Thyroid gland (tissue), 4 donors: ENCODE measurements at regions not wholly inside any gene's neighbourhood (a gene's known extent, or its start where the extent isn't known, plus 50 kb on each side); places are given as distances from the start of the nearest gene placed in this dataset.

Experiments
- DNase-seq, 2 donors: peaks; one replicate each; pipeline ENCODE4 v3.0.0-alpha.2; 2019
- H3K27ac ChIP-seq, 3 donors: fragments of 200-600 bp; sonication (generic); 1 replicate in 2 of 3; 2 replicates in 1 of 3; pipeline ENCODE4 v1.5.1; 2016 to 2019; ENCODE audit warnings: mild to moderate bottlenecking in 1 of 3, moderate library complexity in 1 of 3
- H3K27me3 ChIP-seq: fragments of 200-600 bp; sonication (generic); one replicate; pipeline ENCODE4 v1.5.1; 2019
- H3K36me3 ChIP-seq, 2 donors: fragments of 200-600 bp; sonication (generic); one replicate each; pipeline ENCODE4 v1.5.1; 2016 to 2019
- H3K4me1 ChIP-seq, 2 donors: fragments of 200-600 bp; sonication (generic); one replicate each; pipeline ENCODE4 v1.5.1; 2017 to 2019
- H3K4me3 ChIP-seq, 3 donors: fragments of 200-600 bp; sonication (generic); replicated peaks in 1 of 3; 1 replicate in 2 of 3; 2 replicates in 1 of 3; pipeline ENCODE4 v1.5.1; 2016; ENCODE audit warnings: mild to moderate bottlenecking in 1 of 3
- H3K9me3 ChIP-seq: fragments of 200-600 bp; sonication (generic); one replicate; pipeline ENCODE4 v1.5.1; 2017
- POLR2A ChIP-seq, 2 donors: fragments of 450-650 bp; IDR thresholded peaks; one replicate each; pipeline ENCODE4 v1.6.1; 2017; ENCODE audit warnings: antibody characterized with exemption in 2 of 2, mild to moderate bottlenecking in 2 of 2, moderate library complexity in 1 of 2
- WGBS, 2 donors: methylation state at CpG; one replicate each; pipeline ENCODE4 v1.1.5; 2017; 5-methylcytosine and 5-hydroxymethylcytosine counted together
- intact Hi-C: fragments of 100-400 bp; cut with DNase I; formaldehyde crosslinking; loops from one replicate; pipeline ENCODE4 v1.15.1; 2023
- TF ChIP-seq, protein P1 (sequence below), 6 experiments: fragments of 200-600 bp in 3 of 6; fragments of 450-650 bp in 3 of 6; sonication (generic) in 3 of 6; IDR thresholded peaks; one replicate each; pipeline ENCODE4 v1.5.1; 2016 to 2019; ENCODE audit warnings: antibody characterized with exemption in 6 of 6, mild to moderate bottlenecking in 2 of 6, inconsistent platforms in 1 of 6, moderate library complexity in 1 of 6

DNA sequence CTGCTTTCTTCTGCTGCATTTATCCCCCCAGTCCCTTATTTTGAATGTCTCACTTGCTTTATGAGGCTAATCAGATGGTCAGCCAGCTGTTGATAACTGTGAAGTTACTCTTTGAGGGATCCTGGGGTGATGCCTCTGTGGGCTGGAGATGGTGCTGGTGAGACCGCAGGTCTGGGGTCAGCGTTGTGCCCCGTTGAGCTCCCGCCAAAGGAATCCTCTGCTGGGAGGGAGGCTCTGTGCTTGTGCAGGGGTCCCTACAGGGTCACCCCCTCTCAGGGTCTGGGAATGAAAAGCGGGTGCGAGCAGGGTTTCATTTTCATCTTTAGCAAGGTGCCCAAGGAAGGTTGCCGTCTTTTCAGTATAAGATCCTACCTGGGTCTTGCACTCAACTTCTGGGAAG lies 161.2 kb upstream of the RTL1 start:
- WGBS, 2 donors: 94 to 99% methylated on average over 7 of the region's 7 CpGs
- no peaks in the 10 kb centered on the region for H3K4me1 ChIP-seq
- no peaks in the 10 kb centered on the region for H3K36me3 ChIP-seq
- no peaks in the 10 kb centered on the region for H3K9me3 ChIP-seq
- H3K27me3 ChIP-seq: no peaks in the 10 kb centered on the region
- H3K4me3 ChIP-seq: no peak overlapping the region
- no peak for DNase-seq
- TF ChIP-seq POLR2A (IDR thresholded peaks at IDR 0.05): no peak
- TF ChIP-seq, protein P1, sequence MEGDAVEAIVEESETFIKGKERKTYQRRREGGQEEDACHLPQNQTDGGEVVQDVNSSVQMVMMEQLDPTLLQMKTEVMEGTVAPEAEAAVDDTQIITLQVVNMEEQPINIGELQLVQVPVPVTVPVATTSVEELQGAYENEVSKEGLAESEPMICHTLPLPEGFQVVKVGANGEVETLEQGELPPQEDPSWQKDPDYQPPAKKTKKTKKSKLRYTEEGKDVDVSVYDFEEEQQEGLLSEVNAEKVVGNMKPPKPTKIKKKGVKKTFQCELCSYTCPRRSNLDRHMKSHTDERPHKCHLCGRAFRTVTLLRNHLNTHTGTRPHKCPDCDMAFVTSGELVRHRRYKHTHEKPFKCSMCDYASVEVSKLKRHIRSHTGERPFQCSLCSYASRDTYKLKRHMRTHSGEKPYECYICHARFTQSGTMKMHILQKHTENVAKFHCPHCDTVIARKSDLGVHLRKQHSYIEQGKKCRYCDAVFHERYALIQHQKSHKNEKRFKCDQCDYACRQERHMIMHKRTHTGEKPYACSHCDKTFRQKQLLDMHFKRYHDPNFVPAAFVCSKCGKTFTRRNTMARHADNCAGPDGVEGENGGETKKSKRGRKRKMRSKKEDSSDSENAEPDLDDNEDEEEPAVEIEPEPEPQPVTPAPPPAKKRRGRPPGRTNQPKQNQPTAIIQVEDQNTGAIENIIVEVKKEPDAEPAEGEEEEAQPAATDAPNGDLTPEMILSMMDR (IDR thresholded peaks at IDR 0.05): no peak
- intact Hi-C loops: no loop called here
- H3K27ac ChIP-seq: no peak overlapping the region

DNA sequence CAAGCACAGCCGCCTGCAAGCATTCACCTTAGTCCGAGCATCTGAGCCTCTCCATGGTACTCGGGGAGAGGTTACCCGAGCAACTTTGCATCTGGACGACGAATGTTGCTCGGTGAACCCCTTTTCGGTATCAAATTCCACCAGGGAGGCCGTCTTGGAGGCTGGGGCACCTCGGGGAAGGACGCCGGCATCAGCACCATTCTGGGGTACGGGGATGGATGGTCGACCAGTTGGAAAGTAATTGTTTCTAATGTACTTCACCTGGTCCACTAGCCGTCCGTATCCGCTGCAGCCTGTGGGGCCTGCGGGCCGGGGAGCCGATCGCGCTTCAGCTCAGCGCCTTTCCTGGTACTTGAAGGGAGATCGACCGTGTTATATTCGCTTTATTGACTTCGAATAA lies 161.7 kb upstream of the RTL1 start:
- H3K36me3 ChIP-seq: no peaks in the 10 kb centered on the region
- H3K27ac ChIP-seq: no peak overlapping the region
- TF ChIP-seq, protein P1 (IDR thresholded peaks at IDR 0.05): no peak
- no peak for TF ChIP-seq POLR2A (IDR thresholded peaks at IDR 0.05)
- intact Hi-C loops: no loop called here
- no peaks in the 10 kb centered on the region for H3K4me1 ChIP-seq
- H3K9me3 ChIP-seq: no peaks in the 10 kb centered on the region
- DNase-seq: no peak
- no peak overlapping the region for H3K4me3 ChIP-seq
- no peaks in the 10 kb centered on the region for H3K27me3 ChIP-seq
- 93 to 95% methylated on average over 25 to 27 of the region's 27 CpGs for WGBS, 2 donors

DNA sequence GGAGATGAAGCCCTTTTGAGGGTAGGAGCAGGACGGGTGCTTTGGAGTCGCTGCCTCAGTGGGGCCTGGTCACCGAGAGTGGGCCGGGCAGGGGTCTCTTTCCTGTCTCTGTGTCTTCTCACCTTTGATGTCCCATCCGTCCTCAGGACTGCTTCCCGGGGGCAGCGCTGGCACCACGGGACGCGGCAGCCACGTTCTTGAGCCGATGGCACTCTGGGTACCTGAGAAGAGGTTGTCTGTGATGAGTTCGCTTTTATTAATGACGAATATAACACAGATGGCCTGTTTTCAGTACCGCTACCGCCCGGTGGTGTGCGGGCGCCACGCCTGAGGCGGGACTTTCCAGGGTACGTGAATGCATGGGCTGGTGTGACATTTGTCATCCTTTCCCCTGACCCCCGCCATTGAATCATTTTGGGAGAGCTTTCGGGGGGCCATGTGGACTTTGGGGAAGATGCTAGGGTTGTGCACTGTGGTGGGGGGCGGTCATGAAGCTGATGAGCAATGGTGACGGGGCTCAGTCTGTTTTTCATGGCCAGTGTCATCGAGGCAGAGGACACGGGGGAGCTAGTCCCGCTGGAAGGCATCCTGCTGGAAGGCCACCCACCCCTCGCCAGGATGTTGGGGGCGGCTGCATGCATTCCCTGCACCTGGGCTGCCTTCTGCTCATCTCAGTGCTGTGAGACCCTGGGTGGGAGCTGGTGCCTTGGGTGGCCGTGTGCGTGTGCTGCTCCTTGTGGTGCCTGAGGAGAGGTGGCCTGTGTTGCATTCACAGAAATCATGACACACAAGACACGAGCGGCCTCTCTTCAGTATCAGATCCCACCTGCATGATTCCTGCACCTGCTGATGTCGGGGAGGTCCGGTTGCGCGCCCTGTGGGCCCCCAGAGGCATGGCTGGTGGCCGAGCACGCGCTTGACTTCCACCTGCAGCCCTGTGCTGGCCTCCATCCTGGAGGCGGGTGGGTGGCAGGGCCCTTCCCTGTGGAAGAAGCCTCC lies 162.5 kb upstream of the RTL1 start:
- Histone ChIP-seq H3K36me3 (no peaks in the 10 kb centered on the region), H3K27ac (no peak overlapping the region), H3K4me1 (no peaks in the 10 kb centered on the region), H3K27me3 (no peaks in the 10 kb centered on the region), H3K4me3 (no peak overlapping the region), H3K9me3 (no peaks in the 10 kb centered on the region)
- no peak for DNase-seq
- intact Hi-C loops: no loop called here
- WGBS, 2 donors: 98% methylated on average over 31 to 43 of the region's 43 CpGs
- no peak for TF ChIP-seq POLR2A (IDR thresholded peaks at IDR 0.05)
- TF ChIP-seq, protein P1 (IDR thresholded peaks at IDR 0.05): no peak

DNA sequence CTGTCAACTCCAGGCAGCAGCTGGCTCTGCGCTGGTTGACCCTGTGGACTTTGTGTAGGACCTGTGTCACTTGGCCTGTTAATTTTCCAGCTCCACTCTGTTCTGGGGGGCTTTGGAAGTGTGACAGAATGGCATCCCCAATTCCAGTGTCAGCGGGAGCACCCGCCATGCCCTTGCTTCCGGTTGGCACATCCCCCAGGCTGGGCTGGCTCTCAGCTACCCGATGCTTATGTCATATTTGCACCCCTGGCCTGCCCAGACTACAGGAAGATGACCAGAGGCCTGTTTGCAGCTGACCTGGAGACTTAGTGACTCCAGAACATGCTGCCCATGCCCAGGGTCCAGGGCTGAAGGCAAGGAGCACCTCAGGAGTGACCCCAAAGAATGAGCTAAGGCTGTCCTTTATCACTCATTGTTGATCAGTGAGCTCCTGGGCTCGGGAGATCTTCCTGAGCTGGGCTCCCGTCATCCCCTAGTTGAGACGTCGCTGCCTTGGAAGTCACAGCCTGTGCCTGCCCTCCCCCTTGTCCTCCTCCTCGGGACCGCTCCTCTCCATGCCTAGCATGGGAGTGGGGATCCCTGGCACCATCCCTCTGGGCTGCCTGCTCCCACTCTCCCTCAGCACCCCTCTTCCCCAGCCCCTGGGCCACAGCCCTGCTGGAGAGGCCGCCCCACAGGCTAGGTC lies 163.4 kb upstream of the RTL1 start:
- H3K27me3 ChIP-seq: no peaks in the 10 kb centered on the region
- 84 to 92% methylated on average over 12 of the region's 12 CpGs for WGBS, 2 donors
- H3K4me1 ChIP-seq: no peaks in the 10 kb centered on the region
- H3K4me3 ChIP-seq: no peak overlapping the region
- no peak overlapping the region for H3K27ac ChIP-seq
- TF ChIP-seq, protein P1 (IDR thresholded peaks at IDR 0.05): no peak
- TF ChIP-seq POLR2A (IDR thresholded peaks at IDR 0.05): no peak
- H3K9me3 ChIP-seq: no peaks in the 10 kb centered on the region
- DNase-seq: no peak
- H3K36me3 ChIP-seq: no peaks in the 10 kb centered on the region
- intact Hi-C loops: no loop called here
